Endothelial cell of umbilical vein (primary cell): ENCODE measurements at regions not wholly inside any gene's neighbourhood (a gene's known extent, or its start where the extent isn't known, plus 50 kb on each side); places are given as distances from the start of the nearest gene placed in this dataset.

Experiments
- BruUV-seq: library from RNA; stranded (reverse); fragments of 400-500 nt; replicated peaks from 2 replicates; lab custom pipeline; 2021; lab: Mats Ljungman, UMichigan
- CTCF ChIA-PET: fragments of 300-600, 350-600 bp; sonication (Branson Sonifier 250); formaldehyde crosslinking; loops from one replicate; lab custom pipeline; 2021; ENCODE audit warnings: antibody characterized with exemption, inconsistent platforms; lab: Charles Lee
- POLR2A ChIA-PET: fragments of 300-600, 350-600 bp; sonication (Branson Sonifier 250); formaldehyde crosslinking; loops from one replicate; lab custom pipeline; 2021; ENCODE audit warnings: antibody characterized with exemption, inconsistent platforms; lab: Charles Lee
- DNase-seq: peaks from one replicate; pipeline ENCODE4 v3.0.0-alpha.2; 2011; ENCODE audit warnings: low read depth, low spot score
- FAIRE-seq: peaks from 2 replicates; lab custom pipeline; 2011; peaks lifted over from hg19 to GRCh38; lab: Jason Lieb, UNC
- H2AFZ ChIP-seq: 2 replicates; pipeline ENCODE4 v1.6.0; 2012; ENCODE audit warnings: low read depth, low read length, control low read depth, inconsistent platforms
- H3K27ac ChIP-seq: 2 replicates; pipeline ENCODE4 v1.5.1; 2011; ENCODE audit warnings: low read depth, mild to moderate bottlenecking, control low read depth, low read length, moderate library complexity; ENCODE audit not compliant: insufficient read depth
- H3K27me3 ChIP-seq, 2 experiments: 2 replicates each; pipeline versions ENCODE4 v1.6.0 to v1.6.1; 2011; ENCODE audit warnings: low read length in 2 of 2, mixed read lengths in 1 of 2; ENCODE audit not compliant: control insufficient read depth in 2 of 2, insufficient read depth in 2 of 2
- H3K36me3 ChIP-seq, 2 experiments: 2 replicates in 1 of 2; 3 replicates in 1 of 2; pipeline ENCODE4 v1.5.1; 2011; ENCODE audit warnings: low read length in 2 of 2, mild to moderate bottlenecking in 1 of 2, moderate library complexity in 1 of 2; ENCODE audit not compliant: control insufficient read depth in 2 of 2, insufficient read depth in 2 of 2; ENCODE audit errors: extremely low read depth in 1 of 2
- H3K4me1 ChIP-seq: 3 replicates; pipeline ENCODE4 v1.5.1; 2011; ENCODE audit warnings: mild to moderate bottlenecking, low read length; ENCODE audit not compliant: control insufficient read depth, insufficient read depth; ENCODE audit errors: extremely low read depth
- H3K4me2 ChIP-seq: 2 replicates; pipeline ENCODE4 v1.6.1; 2011; ENCODE audit warnings: low read length, control low read depth, mixed read lengths; ENCODE audit not compliant: insufficient read depth
- H3K4me3 ChIP-seq, 3 experiments: fragments of 200-600 bp in 1 of 3; sonication (generic), shearing (Covaris generic) in 1 of 3; replicated peaks in 1 of 3; 2 replicates each; pipeline ENCODE4 v1.5.1; 2011 to 2016; ENCODE audit warnings: control low read depth in 3 of 3, low read length in 3 of 3, mild to moderate bottlenecking in 2 of 3, inconsistent platforms in 1 of 3, low read depth in 1 of 3, moderate library complexity in 1 of 3; ENCODE audit not compliant: insufficient read depth in 1 of 3
- H3K79me2 ChIP-seq: 2 replicates; pipeline ENCODE4 v1.6.0; 2012; ENCODE audit warnings: low read length, inconsistent platforms; ENCODE audit not compliant: control insufficient read depth, insufficient read depth
- H3K9ac ChIP-seq: replicated peaks from 2 replicates; pipeline ENCODE3; 2011; ENCODE audit warnings: low read length, control low read depth; ENCODE audit not compliant: insufficient read depth; ENCODE audit errors: extremely low read depth
- H3K9me1 ChIP-seq: replicated peaks from 3 replicates; pipeline ENCODE4 v1.6.0; 2011; ENCODE audit warnings: mild to moderate bottlenecking, low read length; ENCODE audit not compliant: control insufficient read depth, insufficient read depth; ENCODE audit errors: extremely low read depth
- H3K9me3 ChIP-seq: replicated peaks from 2 replicates; pipeline ENCODE4 v1.5.1; 2012; ENCODE audit warnings: low read length, inconsistent platforms; ENCODE audit not compliant: control insufficient read depth, insufficient read depth
- H4K20me1 ChIP-seq: replicated peaks from 2 replicates; pipeline ENCODE3; 2011; ENCODE audit warnings: mild to moderate bottlenecking, low read length; ENCODE audit not compliant: control insufficient read depth, insufficient read depth; ENCODE audit errors: extremely low read depth
- EZH2 ChIP-seq: IDR thresholded peaks from 2 replicates; pipeline ENCODE4 v1.6.1; 2012; ENCODE audit warnings: borderline replicate concordance, low read depth, mild to moderate bottlenecking, moderate library complexity, low read length, inconsistent platforms; ENCODE audit not compliant: severe bottlenecking
- FOS ChIP-seq: IDR thresholded peaks from 2 replicates; pipeline ENCODE4 v1.6.1; 2011; ENCODE audit warnings: mild to moderate bottlenecking, low read length, moderate library complexity, borderline replicate concordance; ENCODE audit not compliant: insufficient read depth
- GATA2 ChIP-seq: IDR thresholded peaks from 2 replicates; pipeline ENCODE4 v1.7.0; 2011; ENCODE audit warnings: low read depth, mild to moderate bottlenecking, moderate library complexity, mixed read lengths, low read length; ENCODE audit not compliant: insufficient read length, insufficient read depth
- JUN ChIP-seq: IDR thresholded peaks from 2 replicates; pipeline ENCODE4 v1.6.1; 2011; ENCODE audit warnings: borderline replicate concordance, low read depth; ENCODE audit not compliant: insufficient read length, insufficient read depth
- MAX ChIP-seq: IDR thresholded peaks from 2 replicates; pipeline ENCODE4 v1.6.1; 2011; ENCODE audit not compliant: insufficient read depth, insufficient read length
- MYC ChIP-seq: IDR thresholded peaks from one replicate; pipeline ENCODE4 v1.6.1; 2011; ENCODE audit warnings: mild to moderate bottlenecking, low read depth, low read length
- POLR2A ChIP-seq: IDR thresholded peaks from 2 replicates; pipeline ENCODE4 v1.6.1; 2012; ENCODE audit warnings: low read depth, mild to moderate bottlenecking, control low read depth, low read length
- POLR2AphosphoS5 ChIP-seq: IDR thresholded peaks from 2 replicates; pipeline ENCODE4 v1.6.1; 2012; ENCODE audit warnings: low read depth, mild to moderate bottlenecking, control low read depth, low read length, moderate library complexity; ENCODE audit not compliant: insufficient read depth
- dilution Hi-C: fragments of 300-500 bp; cut with MboI; formaldehyde crosslinking; loops from one replicate; pipeline ENCODE4 v1.15.0; 2019; ENCODE audit warnings: low sequenced_read_pairs; ENCODE audit not compliant: extremely low pct_ligation_motif_present
- intact Hi-C: fragments of 100-400 bp; cut with micrococcal nuclease; formaldehyde crosslinking; loops from one replicate; pipeline ENCODE4 v1.10.0; 2022
- TF ChIP-seq, protein P1 (sequence below), 2 donors: IDR thresholded peaks; 1 replicate in 1 of 2; 2 replicates in 1 of 2; pipeline ENCODE4 v1.5.1; 2011; ENCODE audit warnings: low read length in 2 of 2, mild to moderate bottlenecking in 2 of 2, moderate library complexity in 2 of 2, control low read depth in 1 of 2, inconsistent platforms in 1 of 2, low read depth in 1 of 2; ENCODE audit not compliant: insufficient read depth in 1 of 2; ENCODE audit errors: extremely low read depth in 1 of 2

- no peak overlapping the region for H2AFZ ChIP-seq
- no peaks in the 10 kb centered on the region for H3K79me2 ChIP-seq
- H3K36me3 ChIP-seq, result no peaks in the 10 kb centered on the region
- ChIA-PET POLR2A (no interaction called here), CTCF (no interaction called here)
- no peak overlapping the region for H3K4me3 ChIP-seq
- BruUV-seq, result no TSS peak
- H4K20me1 ChIP-seq, result no peaks in the 10 kb centered on the region
- no peaks in the 10 kb centered on the region for H3K27me3 ChIP-seq
- no peak overlapping the region for H3K27ac ChIP-seq
- H3K4me2 ChIP-seq, result no peak overlapping the region
- H3K4me1 ChIP-seq, result no peaks in the 10 kb centered on the region
- H3K9ac ChIP-seq, result no peak overlapping the region
- H3K9me3 ChIP-seq, result no peaks in the 10 kb centered on the region
- no peak for DNase-seq
- FAIRE-seq, result no peak
- TF ChIP-seq, protein P1, sequence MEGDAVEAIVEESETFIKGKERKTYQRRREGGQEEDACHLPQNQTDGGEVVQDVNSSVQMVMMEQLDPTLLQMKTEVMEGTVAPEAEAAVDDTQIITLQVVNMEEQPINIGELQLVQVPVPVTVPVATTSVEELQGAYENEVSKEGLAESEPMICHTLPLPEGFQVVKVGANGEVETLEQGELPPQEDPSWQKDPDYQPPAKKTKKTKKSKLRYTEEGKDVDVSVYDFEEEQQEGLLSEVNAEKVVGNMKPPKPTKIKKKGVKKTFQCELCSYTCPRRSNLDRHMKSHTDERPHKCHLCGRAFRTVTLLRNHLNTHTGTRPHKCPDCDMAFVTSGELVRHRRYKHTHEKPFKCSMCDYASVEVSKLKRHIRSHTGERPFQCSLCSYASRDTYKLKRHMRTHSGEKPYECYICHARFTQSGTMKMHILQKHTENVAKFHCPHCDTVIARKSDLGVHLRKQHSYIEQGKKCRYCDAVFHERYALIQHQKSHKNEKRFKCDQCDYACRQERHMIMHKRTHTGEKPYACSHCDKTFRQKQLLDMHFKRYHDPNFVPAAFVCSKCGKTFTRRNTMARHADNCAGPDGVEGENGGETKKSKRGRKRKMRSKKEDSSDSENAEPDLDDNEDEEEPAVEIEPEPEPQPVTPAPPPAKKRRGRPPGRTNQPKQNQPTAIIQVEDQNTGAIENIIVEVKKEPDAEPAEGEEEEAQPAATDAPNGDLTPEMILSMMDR (IDR thresholded peaks at IDR 0.05; ENCODE audit: extremely low read depth in 1 of 2, insufficient read depth in 1 of 2, low read depth in 1 of 2, low read length in 2 of 2), result no peak
- TF ChIP-seq JUN (no peak), EZH2 (no peak), POLR2A (no peak), MAX (no peak), MYC (no peak), POLR2AphosphoS5 (no peak), FOS (no peak), GATA2 (no peak)
- dilution Hi-C loops (no loop called here), intact Hi-C loops (no loop called here)
- H3K9me1 ChIP-seq, result no peaks in the 10 kb centered on the region
These were observed 308.6 kb downstream of the RNF144A start for GRCh38 chr2:7225848-7226247.
